ENCODE measurements at regions not wholly inside any gene's neighbourhood (a gene's known extent, or its start where the extent isn't known, plus 50 kb on each side); places are given as distances from the start of the nearest gene placed in this dataset.

GRCh38 chr1:208349694-208350330, 105.6 kb upstream of the PLXNA2 start:
- in situ Hi-C loops (cut with HindIII; ENCODE audit: low pct_unique_long_range_greater_than_20kb, low sequenced_read_pairs) (no loop called here), intact Hi-C loops (cut with micrococcal nuclease; ENCODE audit: unreplicated experiment) (no loop called here)
- no peak for DNase-seq (ENCODE audit: low read depth, low spot score)
- Histone ChIP-seq H3K27me3 (ENCODE audit: control insufficient read depth, insufficient read depth, low read length) (no peaks in the 10 kb centered on the region), H3K4me3 (ENCODE audit: low read depth in 2 of 2, low read length in 2 of 2) (no peak overlapping the region), H3K36me3 (ENCODE audit: control insufficient read depth, insufficient read depth, low read length) (no peaks in the 10 kb centered on the region), H3K27ac (ENCODE audit: low read length) (no peak overlapping the region), H3K9me3 (ENCODE audit: control insufficient read depth, insufficient read depth, low read depth, low read length) (no peaks in the 10 kb centered on the region), H3K4me1 (ENCODE audit: control insufficient read depth, insufficient read depth, low read length) (no peaks in the 10 kb centered on the region)
- ChIA-PET CTCF (no interaction called here), POLR2A (no interaction called here)
- BruUV-seq (replicated peaks): no TSS peak
- no peak for ATAC-seq
- TF ChIP-seq REST (IDR thresholded peaks at IDR 0.05; ENCODE audit: insufficient read depth in 1 of 2, low read depth in 2 of 2, low read length in 1 of 2) (no peak), CTCF (IDR thresholded peaks at IDR 0.05) (no peak), TCF7L2 (IDR thresholded peaks at IDR 0.05; ENCODE audit: low read depth, low read length) (no peak), SIN3A (IDR thresholded peaks at IDR 0.05; ENCODE audit: borderline replicate concordance, insufficient read depth, low read depth, low read length) (no peak), POLR2AphosphoS5 (IDR thresholded peaks at IDR 0.05; ENCODE audit: low read depth, low read length) (no peak)

GRCh38 chr1:208350815-208351214, 106.6 kb upstream of the PLXNA2 start:
- H3K27me3 ChIP-seq (ENCODE audit: control insufficient read depth, insufficient read depth, low read length): no peaks in the 10 kb centered on the region
- H3K9me3 ChIP-seq (ENCODE audit: control insufficient read depth, insufficient read depth, low read depth, low read length): no peaks in the 10 kb centered on the region
- H3K4me3 ChIP-seq (ENCODE audit: low read depth in 2 of 2, low read length in 2 of 2): no peak overlapping the region
- CTCF ChIA-PET: no interaction called here
- in situ Hi-C loops (cut with HindIII; ENCODE audit: low pct_unique_long_range_greater_than_20kb, low sequenced_read_pairs): no loop called here
- POLR2A ChIA-PET: no interaction called here
- TF ChIP-seq SIN3A (IDR thresholded peaks at IDR 0.05; ENCODE audit: borderline replicate concordance, insufficient read depth, low read depth, low read length): no peak
- TF ChIP-seq POLR2AphosphoS5 (IDR thresholded peaks at IDR 0.05; ENCODE audit: low read depth, low read length): no peak
- TF ChIP-seq REST (IDR thresholded peaks at IDR 0.05; ENCODE audit: insufficient read depth in 1 of 2, low read depth in 2 of 2, low read length in 1 of 2): no peak
- no peak for TF ChIP-seq TCF7L2 (IDR thresholded peaks at IDR 0.05; ENCODE audit: low read depth, low read length)
- no peak for TF ChIP-seq CTCF (IDR thresholded peaks at IDR 0.05)
- DNase-seq (ENCODE audit: low read depth, low spot score) (no peak), ATAC-seq (no peak)
- BruUV-seq (replicated peaks): no TSS peak
- H3K27ac ChIP-seq (ENCODE audit: low read length): no peak overlapping the region
- intact Hi-C loops (cut with micrococcal nuclease; ENCODE audit: unreplicated experiment): no loop called here
- H3K36me3 ChIP-seq (ENCODE audit: control insufficient read depth, insufficient read depth, low read length): no peaks in the 10 kb centered on the region
- H3K4me1 ChIP-seq (ENCODE audit: control insufficient read depth, insufficient read depth, low read length): no peaks in the 10 kb centered on the region
